Transverse colon (tissue), 3 donors: ENCODE measurements at regions not wholly inside any gene's neighbourhood (a gene's known extent, or its start where the extent isn't known, plus 50 kb on each side); places are given as distances from the start of the nearest gene placed in this dataset.

ENCODE experiments used
- POLR2A ChIP-seq: fragments of 450-650 bp; IDR thresholded peaks from one replicate; pipeline ENCODE4 v1.6.1; 2016; ENCODE audit warnings: antibody characterized with exemption, mild to moderate bottlenecking, moderate library complexity
- TF ChIP-seq, protein P1 (sequence below), 5 experiments: fragments of 200-600 bp in 3 of 5; fragments of 450-650 bp in 2 of 5; sonication (generic) in 3 of 5; IDR thresholded peaks; 1 replicate in 2 of 5; 2 replicates in 3 of 5; pipeline ENCODE4 v1.5.1; 2016 to 2017; ENCODE audit warnings: antibody characterized with exemption in 5 of 5, inconsistent platforms in 3 of 5, mild to moderate bottlenecking in 2 of 5, moderate library complexity in 1 of 5

GRCh38 chr2:45281311-45281710, 272.1 kb upstream of the SIX2 start:
- TF ChIP-seq, protein P1, sequence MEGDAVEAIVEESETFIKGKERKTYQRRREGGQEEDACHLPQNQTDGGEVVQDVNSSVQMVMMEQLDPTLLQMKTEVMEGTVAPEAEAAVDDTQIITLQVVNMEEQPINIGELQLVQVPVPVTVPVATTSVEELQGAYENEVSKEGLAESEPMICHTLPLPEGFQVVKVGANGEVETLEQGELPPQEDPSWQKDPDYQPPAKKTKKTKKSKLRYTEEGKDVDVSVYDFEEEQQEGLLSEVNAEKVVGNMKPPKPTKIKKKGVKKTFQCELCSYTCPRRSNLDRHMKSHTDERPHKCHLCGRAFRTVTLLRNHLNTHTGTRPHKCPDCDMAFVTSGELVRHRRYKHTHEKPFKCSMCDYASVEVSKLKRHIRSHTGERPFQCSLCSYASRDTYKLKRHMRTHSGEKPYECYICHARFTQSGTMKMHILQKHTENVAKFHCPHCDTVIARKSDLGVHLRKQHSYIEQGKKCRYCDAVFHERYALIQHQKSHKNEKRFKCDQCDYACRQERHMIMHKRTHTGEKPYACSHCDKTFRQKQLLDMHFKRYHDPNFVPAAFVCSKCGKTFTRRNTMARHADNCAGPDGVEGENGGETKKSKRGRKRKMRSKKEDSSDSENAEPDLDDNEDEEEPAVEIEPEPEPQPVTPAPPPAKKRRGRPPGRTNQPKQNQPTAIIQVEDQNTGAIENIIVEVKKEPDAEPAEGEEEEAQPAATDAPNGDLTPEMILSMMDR (IDR thresholded peaks at IDR 0.05): no peak
- TF ChIP-seq POLR2A: no peak
